NCI-H1092 (cell line): ENCODE measurements at regions not wholly inside any gene's neighbourhood (a gene's known extent, or its start where the extent isn't known, plus 50 kb on each side); places are given as distances from the start of the nearest gene placed in this dataset.

Experiments
- DNase-seq: peaks from one replicate; lab custom pipeline; 2025; lab: John Stamatoyannopoulos, UW

- DNase-seq = no peak
These were observed 589.8 kb downstream of the PRELID2 start for GRCh38 chr5:145245354-145245753.

- DNase-seq = no peak
These were observed 590.4 kb downstream of the PRELID2 start for GRCh38 chr5:145244788-145245187.

GRCh38 chr5:145244251-145244650 is 590.9 kb downstream of the PRELID2 start:
- DNase-seq = no peak

GRCh38 chr5:145243016-145243415 is 592.1 kb downstream of the PRELID2 start:
- no peak for DNase-seq

GRCh38 chr5:145242551-145242950 is 592.6 kb downstream of the PRELID2 start:
- no peak for DNase-seq

GRCh38 chr5:145237843-145238242 is 597.3 kb downstream of the PRELID2 start:
- DNase-seq = peak; percentile 32

- no peak for DNase-seq
These were observed 598.2 kb downstream of the PRELID2 start for GRCh38 chr5:145236983-145237382.

GRCh38 chr5:145236127-145236526 is 599.0 kb downstream of the PRELID2 start:
- DNase-seq = no peak

- DNase-seq = no peak
These were observed 601.7 kb downstream of the PRELID2 start for GRCh38 chr5:145233461-145233860.

GRCh38 chr5:145230781-145231180 is 604.4 kb downstream of the PRELID2 start:
- DNase-seq = no peak

GRCh38 chr5:145228564-145228963 is 606.6 kb downstream of the PRELID2 start:
- no peak for DNase-seq

GRCh38 chr5:145227881-145228280 is 607.3 kb downstream of the PRELID2 start:
- no peak for DNase-seq

- DNase-seq = no peak
These were observed 608.4 kb downstream of the PRELID2 start for GRCh38 chr5:145226726-145227125.

GRCh38 chr5:145225529-145225928 is 609.6 kb downstream of the PRELID2 start:
- DNase-seq = no peak

GRCh38 chr5:145223582-145223981 is 611.6 kb downstream of the PRELID2 start:
- no peak for DNase-seq

GRCh38 chr5:145222622-145223021 is 612.5 kb downstream of the PRELID2 start:
- no peak for DNase-seq

GRCh38 chr5:145221416-145221815 is 613.7 kb downstream of the PRELID2 start:
- DNase-seq = no peak

- no peak for DNase-seq
These were observed 614.7 kb downstream of the PRELID2 start for GRCh38 chr5:145220481-145220880.

GRCh38 chr5:145218982-145219381 is 616.2 kb downstream of the PRELID2 start:
- no peak for DNase-seq

GRCh38 chr5:145218019-145218418 is 617.1 kb downstream of the PRELID2 start:
- no peak for DNase-seq

- DNase-seq = no peak
These were observed 625.1 kb downstream of the PRELID2 start for GRCh38 chr5:145210020-145210419.

- no peak for DNase-seq
These were observed 629.6 kb downstream of the PRELID2 start for GRCh38 chr5:145205546-145205945.

GRCh38 chr5:145204743-145205142 is 630.4 kb downstream of the PRELID2 start:
- DNase-seq = no peak

GRCh38 chr5:145203193-145203592 is 631.9 kb downstream of the PRELID2 start:
- DNase-seq = no peak
